GM12872 (cell line): ENCODE measurements at regions not wholly inside any gene's neighbourhood (a gene's known extent, or its start where the extent isn't known, plus 50 kb on each side); places are given as distances from the start of the nearest gene placed in this dataset.

Source experiments
- CTCF ChIP-seq: IDR thresholded peaks from 3 replicates; pipeline ENCODE4 v1.5.1; 2011; ENCODE audit warnings: low read depth, mild to moderate bottlenecking, low read length, moderate library complexity; ENCODE audit not compliant: insufficient read depth

- no peak for TF ChIP-seq CTCF
These were observed 62.1 kb downstream of the CTAGE1 start for GRCh38 chr18:22355598-22355997.

- no peak for TF ChIP-seq CTCF
These were observed 62.6 kb downstream of the CTAGE1 start for GRCh38 chr18:22355069-22355468.

GRCh38 chr18:22349966-22350365 lies 67.7 kb downstream of the CTAGE1 start:
- no peak for TF ChIP-seq CTCF

GRCh38 chr18:22349317-22349898 lies 68.3 kb downstream of the CTAGE1 start:
- TF ChIP-seq CTCF = no peak

GRCh38 chr18:22348521-22349316 lies 69.0 kb downstream of the CTAGE1 start:
- TF ChIP-seq CTCF = no peak

GRCh38 chr18:22347606-22348511 lies 69.9 kb downstream of the CTAGE1 start:
- no peak for TF ChIP-seq CTCF
